ENCODE measurements at regions not wholly inside any gene's neighbourhood (a gene's known extent, or its start where the extent isn't known, plus 50 kb on each side); places are given as distances from the start of the nearest gene placed in this dataset.

DNA sequence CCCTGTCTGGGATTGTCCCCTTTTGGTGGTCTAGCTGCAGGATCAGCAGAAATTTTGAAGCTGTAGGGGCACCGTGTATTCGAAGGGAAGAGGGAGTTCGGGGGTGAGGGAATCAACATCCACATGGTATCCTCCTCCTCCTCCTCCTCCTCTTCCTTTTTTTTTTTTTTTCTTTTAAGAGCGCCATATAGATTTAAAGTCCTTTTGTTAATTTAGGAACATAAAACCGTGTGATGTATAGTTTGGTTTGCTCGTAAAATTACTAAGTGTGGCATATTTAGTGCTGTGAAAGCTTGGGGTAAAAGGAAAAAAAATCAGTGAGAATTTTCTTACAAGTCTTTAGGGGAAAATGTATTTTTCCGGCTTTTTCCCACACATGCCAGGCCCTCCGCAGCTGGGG is 50.1 kb upstream of the GSE1 start:
- Histone ChIP-seq H3K4me2 (ENCODE audit: control insufficient read depth, extremely low read depth, insufficient read depth, low read depth, low read length) (no peak overlapping the region), H3K36me3 (ENCODE audit: control insufficient read depth in 2 of 2, extremely low read depth in 1 of 2, insufficient read depth in 2 of 2, low read length in 2 of 2) (no peaks in the 10 kb centered on the region), H3K79me2 (ENCODE audit: control insufficient read depth, insufficient read depth, low read length) (peaks cover 5% of the 10 kb centered on the region), H4K20me1 (ENCODE audit: control insufficient read depth, extremely low read depth, insufficient read depth, low read length) (peaks cover 1% of the 10 kb centered on the region), H3K4me3 (ENCODE audit: control insufficient read depth in 2 of 3, extremely low read depth in 1 of 3, insufficient read depth in 2 of 3, low read depth in 1 of 3, low read length in 3 of 3) (no peak overlapping the region), H3K9me1 (ENCODE audit: control insufficient read depth, extremely low read depth, insufficient read depth, low read length) (no peaks in the 10 kb centered on the region), H3K27me3 (ENCODE audit: control insufficient read depth, extremely low read depth, insufficient read depth, low read length) (no peaks in the 10 kb centered on the region), H2AFZ (ENCODE audit: control insufficient read depth, low read length) (no peak overlapping the region), H3K4me1 (ENCODE audit: control insufficient read depth, extremely low read depth, insufficient read depth, low read length) (peaks cover 1% of the 10 kb centered on the region), H3K27ac (ENCODE audit: control insufficient read depth, insufficient read depth, low read length) (no peak overlapping the region), H3K9me3 (ENCODE audit: control insufficient read depth, low read depth, low read length) (no peaks in the 10 kb centered on the region), H3K9ac (ENCODE audit: control insufficient read depth, extremely low read depth, insufficient read depth, low read length) (no peak overlapping the region)
- no peak for DNase-seq (ENCODE audit: low read depth, low spot score)
- dilution Hi-C loops (cut with MboI; ENCODE audit: extremely low pct_ligation_motif_present, low sequenced_read_pairs): no loop called here
- no peak for TF ChIP-seq EZH2 (IDR thresholded peaks at IDR 0.05; ENCODE audit: low read length)
- TF ChIP-seq, protein P1, sequence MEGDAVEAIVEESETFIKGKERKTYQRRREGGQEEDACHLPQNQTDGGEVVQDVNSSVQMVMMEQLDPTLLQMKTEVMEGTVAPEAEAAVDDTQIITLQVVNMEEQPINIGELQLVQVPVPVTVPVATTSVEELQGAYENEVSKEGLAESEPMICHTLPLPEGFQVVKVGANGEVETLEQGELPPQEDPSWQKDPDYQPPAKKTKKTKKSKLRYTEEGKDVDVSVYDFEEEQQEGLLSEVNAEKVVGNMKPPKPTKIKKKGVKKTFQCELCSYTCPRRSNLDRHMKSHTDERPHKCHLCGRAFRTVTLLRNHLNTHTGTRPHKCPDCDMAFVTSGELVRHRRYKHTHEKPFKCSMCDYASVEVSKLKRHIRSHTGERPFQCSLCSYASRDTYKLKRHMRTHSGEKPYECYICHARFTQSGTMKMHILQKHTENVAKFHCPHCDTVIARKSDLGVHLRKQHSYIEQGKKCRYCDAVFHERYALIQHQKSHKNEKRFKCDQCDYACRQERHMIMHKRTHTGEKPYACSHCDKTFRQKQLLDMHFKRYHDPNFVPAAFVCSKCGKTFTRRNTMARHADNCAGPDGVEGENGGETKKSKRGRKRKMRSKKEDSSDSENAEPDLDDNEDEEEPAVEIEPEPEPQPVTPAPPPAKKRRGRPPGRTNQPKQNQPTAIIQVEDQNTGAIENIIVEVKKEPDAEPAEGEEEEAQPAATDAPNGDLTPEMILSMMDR (optimal IDR thresholded peaks at IDR 0.05 in 1 of 3, IDR thresholded peaks at IDR 0.05 in 1 of 3, conservative IDR thresholded peaks at IDR 0.05 in 1 of 3; ENCODE audit: extremely low read depth in 1 of 3, insufficient read depth in 2 of 3, low read length in 3 of 3): no peak
- no peak for FAIRE-seq

Small RNAs in the stretch of these regions (small RNA-seq; reads per million reads assigned to genes)
- gene COX6CP16 (ENCODE audit: insufficient read length in 3 of 3, low read depth in 3 of 3, low replicate concordance in 1 of 3) (0 reads per million in 3 experiments), gene MIR5093 (ENCODE audit: insufficient read length in 3 of 3, low read depth in 3 of 3, low replicate concordance in 1 of 3) (0 reads per million in 3 experiments)
